ENCODE measurements at regions not wholly inside any gene's neighbourhood (a gene's known extent, or its start where the extent isn't known, plus 50 kb on each side); places are given as distances from the start of the nearest gene placed in this dataset.

DNA sequence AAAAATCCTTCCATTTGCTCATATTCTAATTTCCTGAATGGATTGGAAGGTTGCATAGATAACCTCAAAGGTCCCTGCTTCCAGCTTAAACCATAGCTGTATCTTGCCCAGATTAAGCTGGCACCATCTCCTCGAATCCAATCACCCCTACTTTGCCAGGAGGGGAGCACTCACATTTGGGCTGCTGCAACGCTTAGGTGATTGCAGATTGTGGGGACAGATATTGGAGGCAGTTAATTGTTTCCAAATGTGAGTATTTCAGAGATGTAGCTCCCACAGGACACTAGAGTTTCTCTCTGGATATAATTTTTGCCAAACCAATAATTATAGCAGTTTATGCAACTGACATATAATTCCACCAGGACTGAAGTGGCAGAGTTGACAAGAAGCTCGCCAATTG lies 53.5 kb upstream of the ACSL1 start:
- no peak overlapping the region for H3K4me3 ChIP-seq
- H3K9me1 ChIP-seq (ENCODE audit: control insufficient read depth, insufficient read depth, low read length) = no peaks in the 10 kb centered on the region
- POLR2A ChIA-PET = no interaction called here
- CTCF ChIA-PET (ENCODE audit: low intra/inter-chr PET ratio) = no interaction called here
- BruUV-seq (replicated peaks) = no TSS peak
- intact Hi-C loops (cut with micrococcal nuclease) (no loop called here), in situ Hi-C loops (cut with MboI) (no loop called here)
- peaks cover 0 to 8% of the 10 kb centered on the region in 2 experiments; a peak in 3 of 5 replicates for H3K27me3 ChIP-seq (ENCODE audit: control insufficient read depth in 2 of 2, insufficient read depth in 2 of 2, low read length in 2 of 2)
- H3K27ac ChIP-seq (ENCODE audit: extremely low read depth, low read depth, low read length) = no peak overlapping the region
- ATAC-seq (no peak), DNase-seq (ENCODE audit: extremely low read depth in 1 of 4, low spot score in 3 of 4) (no peak), FAIRE-seq (no peak)
- H4K20me1 ChIP-seq (replicated peaks; ENCODE audit: control insufficient read depth, insufficient read depth, low read length) = no peaks in the 10 kb centered on the region
- no peaks in the 10 kb centered on the region for H3K79me2 ChIP-seq (ENCODE audit: control insufficient read depth, insufficient read depth, low read length)
- no peak overlapping the region for H3K4me2 ChIP-seq (ENCODE audit: insufficient read depth, low read length)
- H3K36me3 ChIP-seq (ENCODE audit: control insufficient read depth, insufficient read depth, low read length) = no peaks in the 10 kb centered on the region
- peaks cover 0 to 4% of the 10 kb centered on the region in 2 experiments; a peak in 1 of 5 replicates for H3K4me1 ChIP-seq (replicated peaks in 1 of 2; ENCODE audit: control insufficient read depth in 2 of 2, insufficient read depth in 2 of 2, low read length in 2 of 2)
- no peak for TF ChIP-seq ETV6 (IDR thresholded peaks at IDR 0.05; ENCODE audit: borderline replicate concordance in 1 of 2, low read depth in 2 of 2, low read length in 1 of 2)
- TF ChIP-seq ETV6 (CRISPR knock-in tag; IDR thresholded peaks at IDR 0.05; ENCODE audit: borderline replicate concordance) = no peak
- no peak for TF ChIP-seq ZBTB7A (IDR thresholded peaks at IDR 0.05; ENCODE audit: borderline replicate concordance, control insufficient read depth, low read depth, low read length)
- no peak for TF ChIP-seq ATF7 (IDR thresholded peaks at IDR 0.05)
- TF ChIP-seq TFAP4 (CRISPR knock-in tag; IDR thresholded peaks at IDR 0.05; ENCODE audit: borderline replicate concordance) = no peak
- no peak for TF ChIP-seq TFAM (CRISPR knock-in tag; conservative IDR thresholded peaks at IDR 0.05)
- TF ChIP-seq, protein P1, sequence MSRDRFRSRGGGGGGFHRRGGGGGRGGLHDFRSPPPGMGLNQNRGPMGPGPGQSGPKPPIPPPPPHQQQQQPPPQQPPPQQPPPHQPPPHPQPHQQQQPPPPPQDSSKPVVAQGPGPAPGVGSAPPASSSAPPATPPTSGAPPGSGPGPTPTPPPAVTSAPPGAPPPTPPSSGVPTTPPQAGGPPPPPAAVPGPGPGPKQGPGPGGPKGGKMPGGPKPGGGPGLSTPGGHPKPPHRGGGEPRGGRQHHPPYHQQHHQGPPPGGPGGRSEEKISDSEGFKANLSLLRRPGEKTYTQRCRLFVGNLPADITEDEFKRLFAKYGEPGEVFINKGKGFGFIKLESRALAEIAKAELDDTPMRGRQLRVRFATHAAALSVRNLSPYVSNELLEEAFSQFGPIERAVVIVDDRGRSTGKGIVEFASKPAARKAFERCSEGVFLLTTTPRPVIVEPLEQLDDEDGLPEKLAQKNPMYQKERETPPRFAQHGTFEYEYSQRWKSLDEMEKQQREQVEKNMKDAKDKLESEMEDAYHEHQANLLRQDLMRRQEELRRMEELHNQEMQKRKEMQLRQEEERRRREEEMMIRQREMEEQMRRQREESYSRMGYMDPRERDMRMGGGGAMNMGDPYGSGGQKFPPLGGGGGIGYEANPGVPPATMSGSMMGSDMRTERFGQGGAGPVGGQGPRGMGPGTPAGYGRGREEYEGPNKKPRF (IDR thresholded peaks at IDR 0.05; ENCODE audit: low read depth, low read length) = no peak
- TF ChIP-seq ZNF740 (CRISPR knock-in tag; IDR thresholded peaks at IDR 0.05) = no peak
- no peak for TF ChIP-seq ZNF740 (tag; IDR thresholded peaks at IDR 0.05)
- TF ChIP-seq CXXC5 (CRISPR knock-in tag; IDR thresholded peaks at IDR 0.05) = no peak
- no peak for TF ChIP-seq GATAD2B (IDR thresholded peaks at IDR 0.05; ENCODE audit: borderline replicate concordance)
- TF ChIP-seq GABPA (tag; conservative IDR thresholded peaks at IDR 0.05; ENCODE audit: low read depth) = no peak
- TF ChIP-seq RBM22 (IDR thresholded peaks at IDR 0.05; ENCODE audit: low read depth, low read length, poor library complexity, severe bottlenecking) = no peak
- no peak for TF ChIP-seq NRF1 (conservative IDR thresholded peaks at IDR 0.05 in 1 of 2, IDR thresholded peaks at IDR 0.05 in 1 of 2)
- no peak for TF ChIP-seq SMAD1 (IDR thresholded peaks at IDR 0.05; ENCODE audit: low read depth, low read length, partially characterized antibody)
- H2AFZ ChIP-seq (ENCODE audit: low read depth, low read length) = no peak overlapping the region
- no peaks in the 10 kb centered on the region for H3K9me3 ChIP-seq (replicated peaks; ENCODE audit: control insufficient read depth, insufficient read depth, low read depth, low read length)
- no peak overlapping the region for H3K9ac ChIP-seq (ENCODE audit: insufficient read depth in 1 of 2, low read depth in 2 of 2, low read length in 2 of 2)
- 28% methylated on average over 3 of the region's 3 CpGs for WGBS (ENCODE audit: insufficient coverage, low coverage, missing lambda C conversion rate)

All from K562 (cell line).